ENCODE measurements at regions not wholly inside any gene's neighbourhood (a gene's known extent, or its start where the extent isn't known, plus 50 kb on each side); places are given as distances from the start of the nearest gene placed in this dataset.

GRCh38 chr5:20276061-20276958, 288.3 kb upstream of the CDH18 start:
- DNase-seq (ENCODE audit: low read depth in 2 of 2), result peak in 1 of 2 donors; percentile 2

- DNase-seq (ENCODE audit: low read depth in 2 of 2), result no peak
Observed at GRCh38 chr5:20266066-20266465, 278.1 kb upstream of the CDH18 start.

GRCh38 chr5:20262896-20263295, 274.9 kb upstream of the CDH18 start:
- DNase-seq (ENCODE audit: low read depth in 2 of 2), result no peak

- DNase-seq (ENCODE audit: low read depth in 2 of 2), result no peak
Observed at GRCh38 chr5:20254748-20255147, 266.7 kb upstream of the CDH18 start.

- DNase-seq (ENCODE audit: low read depth in 2 of 2), result no peak
Observed at GRCh38 chr5:20248118-20248517, 260.1 kb upstream of the CDH18 start.

GRCh38 chr5:20245432-20245974, 257.5 kb upstream of the CDH18 start:
- no peak for DNase-seq (ENCODE audit: low read depth in 2 of 2)

- no peak for DNase-seq (ENCODE audit: low read depth in 2 of 2)
Observed at GRCh38 chr5:20241351-20241750, 253.4 kb upstream of the CDH18 start.

GRCh38 chr5:20231040-20231439, 243.0 kb upstream of the CDH18 start:
- DNase-seq (ENCODE audit: low read depth in 2 of 2), result no peak

GRCh38 chr5:20230010-20230409, 242.0 kb upstream of the CDH18 start:
- DNase-seq (ENCODE audit: low read depth in 2 of 2), result no peak

- no peak for DNase-seq (ENCODE audit: low read depth in 2 of 2)
Observed at GRCh38 chr5:20229303-20230005, 241.5 kb upstream of the CDH18 start.

GRCh38 chr5:20224966-20225365, 237.0 kb upstream of the CDH18 start:
- DNase-seq (ENCODE audit: low read depth in 2 of 2), result no peak

- no peak for DNase-seq (ENCODE audit: low read depth in 2 of 2)
Observed at GRCh38 chr5:20224046-20224445, 236.0 kb upstream of the CDH18 start.

- DNase-seq (ENCODE audit: low read depth in 2 of 2), result no peak
Observed at GRCh38 chr5:20223451-20223850, 235.5 kb upstream of the CDH18 start.

- no peak for DNase-seq (ENCODE audit: low read depth in 2 of 2)
Observed at GRCh38 chr5:20215257-20215656, 227.3 kb upstream of the CDH18 start.

GRCh38 chr5:20213803-20214202, 225.8 kb upstream of the CDH18 start:
- no peak for DNase-seq (ENCODE audit: low read depth in 2 of 2)

- no peak for DNase-seq (ENCODE audit: low read depth in 2 of 2)
Observed at GRCh38 chr5:20212701-20213100, 224.7 kb upstream of the CDH18 start.

- no peak for DNase-seq (ENCODE audit: low read depth in 2 of 2)
Observed at GRCh38 chr5:20166456-20166855, 178.5 kb upstream of the CDH18 start.

GRCh38 chr5:20158006-20158405, 170.0 kb upstream of the CDH18 start:
- no peak for DNase-seq (ENCODE audit: low read depth in 2 of 2)

GRCh38 chr5:20157089-20157488, 169.1 kb upstream of the CDH18 start:
- DNase-seq (ENCODE audit: low read depth in 2 of 2), result no peak

GRCh38 chr5:20145240-20145639, 157.2 kb upstream of the CDH18 start:
- DNase-seq (ENCODE audit: low read depth in 2 of 2), result no peak

- no peak for DNase-seq (ENCODE audit: low read depth in 2 of 2)
Observed at GRCh38 chr5:20129501-20129900, 141.5 kb upstream of the CDH18 start.

GRCh38 chr5:20128343-20128742, 140.3 kb upstream of the CDH18 start:
- no peak for DNase-seq (ENCODE audit: low read depth in 2 of 2)

- DNase-seq (ENCODE audit: low read depth in 2 of 2), result no peak
Observed at GRCh38 chr5:20114526-20114925, 126.5 kb upstream of the CDH18 start.
